SK-N-SH treated with all-trans-retinoic acid at 6 μM for 48 hours (cell line): ENCODE measurements at regions not wholly inside any gene's neighbourhood (a gene's known extent, or its start where the extent isn't known, plus 50 kb on each side); places are given as distances from the start of the nearest gene placed in this dataset.

ENCODE experiments used
- ATAC-seq: fragments of 200-7000 bp; cut with Tn5 transposase; 3 replicates; pipeline ENCODE4 v1.9.1; 2020; ENCODE audit warnings: mild to moderate bottlenecking, moderate library complexity
- ARNTL ChIP-seq: fragments of 450-650 bp; formaldehyde crosslinking; IDR thresholded peaks from 2 replicates; pipeline ENCODE4 v1.5.0; 2020; ENCODE audit warnings: low read depth, mild to moderate bottlenecking, moderate library complexity, borderline replicate concordance
- CREB5 ChIP-seq: fragments of 250-450 bp; sonication (Bioruptor Pico); IDR thresholded peaks from 2 replicates; pipeline ENCODE4 v1.5.1; 2020; ENCODE audit warnings: low read depth, mild to moderate bottlenecking, moderate library complexity
- CSDC2 ChIP-seq: fragments of 250-450 bp; sonication (Bioruptor Pico); IDR thresholded peaks from 2 replicates; pipeline ENCODE4 v1.5.0; 2020; ENCODE audit warnings: mild to moderate bottlenecking, moderate library complexity
- CSRNP3 ChIP-seq: fragments of 250-450 bp; sonication (Bioruptor Pico); IDR thresholded peaks from 2 replicates; pipeline ENCODE4 v1.5.1; 2021; ENCODE audit warnings: mild to moderate bottlenecking, moderate library complexity
- ESRRG ChIP-seq: fragments of 250-450 bp; sonication (Bioruptor Pico); IDR thresholded peaks from 2 replicates; pipeline ENCODE4 v1.6.1; 2021; ENCODE audit warnings: mild to moderate bottlenecking
- GLIS3 ChIP-seq: fragments of 250-450 bp; sonication (Bioruptor Pico); IDR thresholded peaks from 2 replicates; pipeline ENCODE4 v1.5.0; 2020; ENCODE audit warnings: mild to moderate bottlenecking, moderate library complexity
- ISL1 ChIP-seq: fragments of 250-450 bp; sonication (Bioruptor Pico); IDR thresholded peaks from 2 replicates; pipeline ENCODE4 v2.1.2; 2022; ENCODE audit warnings: mild to moderate bottlenecking, moderate library complexity
- OSR1 ChIP-seq: fragments of 250-450 bp; sonication (Bioruptor Pico); IDR thresholded peaks from 2 replicates; pipeline ENCODE4 v1.8.0; 2022; ENCODE audit warnings: moderate library complexity, mild to moderate bottlenecking, inconsistent platforms
- PATZ1 ChIP-seq: fragments of 250-450 bp; sonication (Bioruptor Pico); IDR thresholded peaks from 2 replicates; pipeline ENCODE4 v1.8.0; 2020; ENCODE audit warnings: mild to moderate bottlenecking, moderate library complexity, borderline replicate concordance
- POU6F1 ChIP-seq: fragments of 250-450 bp; sonication (Bioruptor Pico); IDR thresholded peaks from 2 replicates; pipeline ENCODE4 v1.8.0; 2021; ENCODE audit warnings: low read depth, mild to moderate bottlenecking, moderate library complexity, borderline replicate concordance
- PPARA ChIP-seq: fragments of 250-450 bp; sonication (Bioruptor Pico); IDR thresholded peaks from 2 replicates; pipeline ENCODE4 v1.5.0; 2020; ENCODE audit warnings: mild to moderate bottlenecking, borderline replicate concordance
- RARB ChIP-seq: fragments of 250-450 bp; sonication (Bioruptor Pico); IDR thresholded peaks from 2 replicates; pipeline ENCODE4 v1.8.0; 2021; ENCODE audit warnings: mild to moderate bottlenecking, moderate library complexity
- TCF4 ChIP-seq: fragments of 250-450 bp; sonication (Bioruptor Pico); IDR thresholded peaks from 2 replicates; pipeline ENCODE4 v1.8.0; 2021; ENCODE audit warnings: mild to moderate bottlenecking, moderate library complexity, borderline replicate concordance
- TSHZ2 ChIP-seq: fragments of 250-450 bp; sonication (Bioruptor Pico); IDR thresholded peaks from 2 replicates; pipeline ENCODE4 v1.5.0; 2020; ENCODE audit warnings: mild to moderate bottlenecking, moderate library complexity
- ZC3H10 ChIP-seq: fragments of 250-450 bp; sonication (Bioruptor Pico); IDR thresholded peaks from 2 replicates; pipeline ENCODE4 v1.5.1; 2021; ENCODE audit warnings: mild to moderate bottlenecking, moderate library complexity
- ZFP3 ChIP-seq: fragments of 250-450 bp; sonication (Bioruptor Pico); IDR thresholded peaks from 2 replicates; pipeline ENCODE4 v1.5.0; 2020; ENCODE audit warnings: mild to moderate bottlenecking, moderate library complexity
- ZFP30 ChIP-seq: fragments of 450-650 bp; formaldehyde crosslinking; IDR thresholded peaks from 2 replicates; pipeline ENCODE4 v1.5.0; 2022; ENCODE audit warnings: mild to moderate bottlenecking, moderate library complexity
- ZNF70 ChIP-seq: fragments of 450-650 bp; formaldehyde crosslinking; IDR thresholded peaks from 2 replicates; pipeline ENCODE4 v1.5.0; 2020; ENCODE audit warnings: mild to moderate bottlenecking, moderate library complexity
- ZNF8 ChIP-seq: fragments of 450-650 bp; formaldehyde crosslinking; IDR thresholded peaks from 2 replicates; pipeline ENCODE4 v1.5.0; 2020; ENCODE audit warnings: mild to moderate bottlenecking, moderate library complexity

- no peak for TF ChIP-seq TSHZ2 (CRISPR knock-in tag)
- no peak for TF ChIP-seq PPARA (CRISPR knock-in tag)
- TF ChIP-seq ZFP3 (CRISPR knock-in tag): no peak
- TF ChIP-seq ZNF8 (CRISPR knock-in tag): no peak
- TF ChIP-seq ZC3H10 (CRISPR knock-in tag): no peak
- TF ChIP-seq CSRNP3 (CRISPR knock-in tag): no peak
- no peak for TF ChIP-seq ESRRG
- no peak for TF ChIP-seq ARNTL (CRISPR knock-in tag)
Observed at GRCh38 chr9:2523591-2523990, 98.0 kb upstream of the VLDLR start (continued).

GRCh38 chr9:2524601-2525000 lies 97.0 kb upstream of the VLDLR start:
- no peak for TF ChIP-seq ARNTL (CRISPR knock-in tag)
- no peak for TF ChIP-seq ZFP3 (CRISPR knock-in tag)
- no peak for TF ChIP-seq TCF4 (CRISPR knock-in tag)
- no peak for TF ChIP-seq ZNF8 (CRISPR knock-in tag)
- no peak for TF ChIP-seq RARB (CRISPR knock-in tag)
- TF ChIP-seq CSDC2 (CRISPR knock-in tag): no peak
- TF ChIP-seq CREB5 (CRISPR knock-in tag): no peak
- no peak for TF ChIP-seq PATZ1 (CRISPR knock-in tag)

GRCh38 chr9:2525147-2525546 lies 96.4 kb upstream of the VLDLR start:
- no peak for TF ChIP-seq ZFP30 (CRISPR knock-in tag)
- no peak for ATAC-seq

More at GRCh38 chr9:2524601-2525000, 97.0 kb upstream of the VLDLR start:
- ATAC-seq: no peak

- ATAC-seq: no peak
- no peak for TF ChIP-seq CSDC2 (CRISPR knock-in tag)
- TF ChIP-seq ZFP3 (CRISPR knock-in tag): no peak
- TF ChIP-seq TSHZ2 (CRISPR knock-in tag): no peak
- no peak for TF ChIP-seq ISL1 (CRISPR knock-in tag)
- TF ChIP-seq ESRRG: no peak
- no peak for TF ChIP-seq ZNF8 (CRISPR knock-in tag)
- TF ChIP-seq ZNF70 (CRISPR knock-in tag): no peak
- TF ChIP-seq POU6F1: no peak
- no peak for TF ChIP-seq ZC3H10 (CRISPR knock-in tag)
- no peak for TF ChIP-seq ZFP30 (CRISPR knock-in tag)
- TF ChIP-seq CREB5 (CRISPR knock-in tag): no peak
- no peak for TF ChIP-seq RARB (CRISPR knock-in tag)
- no peak for TF ChIP-seq GLIS3
- no peak for TF ChIP-seq OSR1
Observed at GRCh38 chr9:2526071-2526828, 95.3 kb upstream of the VLDLR start.
